ENCODE measurements at regions not wholly inside any gene's neighbourhood (a gene's known extent, or its start where the extent isn't known, plus 50 kb on each side); places are given as distances from the start of the nearest gene placed in this dataset.

- DNase-seq (ENCODE audit: low spot score), result no peak
- in situ Hi-C loops (cut with HindIII; ENCODE audit: low sequenced_read_pairs), result no loop called here
Measured at GRCh38 chr6:141653590-141653989, 479.1 kb upstream of the GJE1 start.

DNA sequence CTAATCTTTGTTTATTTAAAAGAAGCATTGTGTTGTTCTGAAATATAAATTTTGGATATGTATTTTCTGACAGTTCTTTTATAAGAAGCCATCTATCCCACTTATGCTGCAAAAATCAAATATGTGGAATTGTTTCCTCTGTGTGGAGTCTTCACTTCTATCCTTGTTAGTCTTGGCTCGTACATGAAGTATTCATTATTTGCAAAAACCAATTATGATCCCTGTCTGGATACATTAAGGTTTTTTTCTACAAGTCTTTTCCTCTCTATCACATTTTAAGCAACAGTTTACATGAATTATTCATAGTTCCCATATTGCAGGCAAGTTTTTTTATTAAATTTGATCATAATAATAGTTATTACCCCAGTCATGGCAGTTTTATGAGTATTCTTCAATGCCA, 490.8 kb upstream of the GJE1 start:
- in situ Hi-C loops (cut with HindIII; ENCODE audit: low sequenced_read_pairs), result no loop called here
- DNase-seq (ENCODE audit: low spot score), result no peak

GRCh38 chr6:141641406-141641805, 491.3 kb upstream of the GJE1 start:
- DNase-seq (ENCODE audit: low spot score), result no peak
- in situ Hi-C loops (cut with HindIII; ENCODE audit: low sequenced_read_pairs), result no loop called here

DNA sequence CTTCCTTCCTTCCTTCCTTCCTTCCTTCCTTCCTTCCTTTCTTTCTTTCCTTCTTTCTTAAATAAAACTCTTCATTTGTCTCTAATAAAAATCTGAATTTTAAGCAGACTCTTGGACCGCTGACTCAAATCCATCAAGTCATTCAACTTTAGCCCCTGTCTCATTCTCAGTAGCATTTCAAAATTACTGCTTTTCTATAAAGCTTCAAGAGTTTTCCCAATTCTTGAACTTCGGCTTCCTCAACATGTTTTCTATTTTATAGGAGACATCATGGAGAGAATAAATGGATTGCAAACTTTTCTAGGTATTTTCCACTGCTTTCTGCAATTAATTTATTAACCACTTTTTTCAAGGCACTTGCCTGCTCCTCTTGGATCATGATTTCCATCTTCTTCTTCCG, 497.1 kb upstream of the GJE1 start:
- no peak for DNase-seq (ENCODE audit: low spot score)
- in situ Hi-C loops (cut with HindIII; ENCODE audit: low sequenced_read_pairs), result no loop called here

- in situ Hi-C loops (cut with HindIII; ENCODE audit: low sequenced_read_pairs), result no loop called here
- DNase-seq (ENCODE audit: low spot score), result no peak
Measured at GRCh38 chr6:141634269-141634668, 498.5 kb upstream of the GJE1 start.

- in situ Hi-C loops (cut with HindIII; ENCODE audit: low sequenced_read_pairs), result no loop called here
Measured at GRCh38 chr6:141624301-141624700, 508.4 kb upstream of the GJE1 start.

DNA sequence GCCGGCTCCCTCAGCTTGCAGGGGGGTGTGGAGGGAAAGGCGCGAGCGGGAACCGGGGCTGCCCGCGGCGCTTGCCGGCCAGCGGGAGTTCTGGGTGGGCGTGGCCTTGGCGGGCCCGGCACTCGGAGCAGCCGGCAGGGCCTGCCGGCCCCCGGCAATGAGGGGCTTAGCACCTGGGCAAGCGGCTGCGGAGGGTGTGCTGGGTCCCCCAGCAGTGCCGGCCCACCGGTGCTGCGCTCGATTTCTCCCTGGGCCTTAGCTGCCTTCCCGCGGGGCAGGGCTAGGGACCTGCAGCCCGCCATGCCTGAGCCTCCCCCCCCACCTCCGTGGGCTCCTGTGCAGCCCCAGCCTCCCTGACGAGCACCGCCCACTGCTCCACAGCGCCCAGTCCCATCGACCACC, 514.5 kb upstream of the GJE1 start:
- in situ Hi-C loops (cut with HindIII; ENCODE audit: low sequenced_read_pairs), result no loop called here
- DNase-seq (ENCODE audit: low spot score), result no peak

More at GRCh38 chr6:141624301-141624700, 508.4 kb upstream of the GJE1 start:
- no peak for DNase-seq (ENCODE audit: low spot score)

DNA sequence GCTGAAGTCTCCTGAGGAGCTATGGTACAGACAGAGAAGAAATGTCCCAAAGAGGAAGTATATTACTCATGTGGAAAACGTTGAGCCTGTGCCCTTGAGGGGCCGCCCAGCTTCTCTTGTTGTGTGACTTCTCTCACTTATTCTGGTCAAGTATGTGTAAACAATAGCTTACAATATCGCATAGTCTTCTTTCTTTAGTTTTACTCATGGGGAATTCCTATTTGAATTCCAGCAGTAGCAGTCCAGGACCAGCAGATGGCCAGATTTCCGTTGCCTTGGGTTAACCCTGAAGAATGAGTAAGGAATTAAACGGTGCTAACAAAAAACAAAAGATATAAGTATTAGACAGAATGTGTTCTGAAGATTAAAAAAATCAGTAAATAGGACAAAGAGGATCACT, 522.0 kb upstream of the GJE1 start:
- in situ Hi-C loops (cut with HindIII; ENCODE audit: low sequenced_read_pairs), result no loop called here
- DNase-seq (ENCODE audit: low spot score), result no peak

DNA sequence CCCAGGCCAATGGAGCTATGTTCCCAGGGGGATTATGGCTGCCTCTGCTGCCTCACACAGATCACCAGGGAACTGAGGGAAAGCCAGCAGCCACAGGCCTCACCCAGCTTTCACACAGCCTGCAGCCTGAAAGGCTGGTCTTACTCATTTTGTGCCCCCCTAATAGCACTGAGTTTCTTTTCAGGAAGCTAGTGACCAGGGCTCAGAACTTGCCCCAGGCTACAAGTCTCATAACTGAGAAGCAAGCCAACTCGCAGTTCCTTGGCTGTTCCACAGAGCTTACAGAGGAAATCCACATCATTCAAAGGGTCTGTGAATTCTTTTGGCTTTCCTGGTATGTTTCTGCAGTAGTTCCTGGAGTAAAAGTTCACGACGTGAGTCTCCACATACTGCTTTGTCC, 524.8 kb upstream of the GJE1 start:
- in situ Hi-C loops (cut with HindIII; ENCODE audit: low sequenced_read_pairs), result no loop called here
- no peak for DNase-seq (ENCODE audit: low spot score)

DNA sequence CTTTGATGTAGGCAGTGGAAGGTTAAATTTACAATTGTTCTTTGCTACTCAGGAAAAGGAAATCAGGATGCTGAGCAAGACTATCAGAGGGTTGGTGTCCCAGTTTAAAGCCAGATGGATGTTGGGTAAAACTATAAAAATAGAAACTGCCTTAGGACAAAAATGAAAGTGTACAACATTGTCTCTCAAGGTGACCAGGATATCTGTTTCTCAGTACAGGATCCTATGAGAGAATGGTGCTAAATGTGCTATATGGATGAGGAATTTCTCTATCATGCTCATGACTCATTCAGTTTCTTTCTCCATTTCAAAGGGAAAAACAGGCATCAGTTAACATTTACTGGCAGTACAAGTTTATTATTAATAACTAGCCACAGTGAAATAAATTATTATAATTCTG, 534.2 kb upstream of the GJE1 start:
- DNase-seq (ENCODE audit: low spot score), result peak; percentile 11
- in situ Hi-C loops (cut with HindIII; ENCODE audit: low sequenced_read_pairs), result no loop called here

DNA sequence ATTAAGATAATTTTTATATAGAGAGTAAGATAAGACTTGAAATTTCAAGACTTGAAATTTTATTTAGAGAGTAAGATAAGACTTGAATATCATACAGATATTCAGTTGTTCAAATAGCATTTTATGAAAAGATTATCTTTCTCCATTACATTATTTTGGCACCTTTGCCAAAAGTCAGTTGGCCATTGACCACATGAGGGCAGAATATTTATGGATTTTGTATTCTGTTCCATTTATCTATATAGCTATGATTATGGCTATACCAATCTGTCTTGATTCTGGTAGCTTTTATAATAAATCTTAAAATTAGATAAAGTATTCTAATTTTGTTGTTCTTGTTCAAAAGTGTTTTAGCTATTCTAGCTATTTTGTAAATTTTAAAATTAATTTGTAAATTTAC, 537.9 kb upstream of the GJE1 start:
- in situ Hi-C loops (cut with HindIII; ENCODE audit: low sequenced_read_pairs), result no loop called here
- no peak for DNase-seq (ENCODE audit: low spot score)

DNA sequence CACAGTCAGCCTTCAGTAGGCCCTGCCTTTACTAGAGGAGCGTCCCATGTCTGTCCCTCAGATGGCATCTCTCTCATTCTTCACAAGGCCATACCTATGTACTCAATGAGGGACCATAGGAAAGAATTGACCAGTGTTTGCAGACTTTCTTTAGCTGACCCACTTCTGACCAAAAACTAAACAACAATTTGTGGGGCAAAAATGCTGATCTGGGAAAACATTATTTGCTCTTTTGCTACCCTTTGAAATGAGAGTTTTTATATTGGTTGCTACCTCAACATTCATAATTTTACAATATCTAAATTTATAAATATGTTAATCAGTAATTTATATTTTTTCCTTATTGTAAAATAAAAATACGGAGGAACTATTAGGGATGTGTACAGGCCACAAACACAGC, 539.4 kb upstream of the GJE1 start:
- in situ Hi-C loops (cut with HindIII; ENCODE audit: low sequenced_read_pairs), result no loop called here
- no peak for DNase-seq (ENCODE audit: low spot score)

- in situ Hi-C loops (cut with HindIII; ENCODE audit: low sequenced_read_pairs), result no loop called here
- DNase-seq (ENCODE audit: low spot score), result no peak
Measured at GRCh38 chr6:141587482-141588266, 545.1 kb upstream of the GJE1 start.

DNA sequence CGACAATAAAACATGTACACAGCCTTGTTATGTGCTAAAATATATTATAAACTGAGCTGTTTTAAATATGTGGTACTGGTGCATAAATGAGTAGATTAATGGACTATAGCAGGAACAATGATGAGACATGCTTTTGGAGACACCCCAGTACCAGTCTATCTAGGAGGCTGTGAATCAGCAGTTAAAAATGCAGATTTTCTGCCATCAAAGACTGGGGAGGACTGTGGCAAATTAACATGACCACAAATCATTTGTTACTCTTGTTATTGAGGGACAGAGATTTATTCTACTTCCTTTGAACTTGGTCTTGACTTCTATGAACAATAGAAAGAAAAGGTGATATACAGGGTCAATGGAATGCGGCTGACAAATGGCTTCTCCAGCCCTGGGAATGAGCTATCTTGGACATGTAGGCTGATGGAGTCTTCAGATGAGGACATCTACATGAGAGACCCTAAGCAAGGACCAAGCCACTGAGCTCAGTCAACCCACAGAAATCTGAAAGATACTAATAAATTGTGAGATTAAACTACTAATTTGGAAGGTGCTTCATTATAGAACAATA, 551.7 kb upstream of the GJE1 start:
- in situ Hi-C loops (cut with HindIII; ENCODE audit: low sequenced_read_pairs), result no loop called here
- no peak for DNase-seq (ENCODE audit: low spot score)

GRCh38 chr6:141580131-141580530, 552.6 kb upstream of the GJE1 start:
- in situ Hi-C loops (cut with HindIII; ENCODE audit: low sequenced_read_pairs), result no loop called here
- DNase-seq (ENCODE audit: low spot score), result no peak

DNA sequence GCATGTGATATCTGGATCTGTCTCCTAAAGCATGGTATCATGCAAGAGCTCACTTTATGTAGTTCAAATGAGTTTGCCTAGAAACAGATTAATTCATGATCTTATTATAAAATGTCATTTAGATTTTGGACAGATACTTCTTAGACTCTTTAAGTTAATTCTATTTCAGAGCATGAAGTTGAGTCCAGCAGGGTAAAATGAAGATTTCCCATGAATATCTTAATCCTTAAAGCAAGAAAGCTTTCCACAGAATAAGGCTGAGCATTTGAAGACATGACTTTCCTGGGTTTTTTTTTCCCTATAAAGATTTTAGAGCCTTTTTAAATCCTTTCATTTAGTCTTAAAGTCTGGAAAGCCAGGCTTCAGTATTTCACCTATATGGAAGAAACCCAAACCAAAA, 556.0 kb upstream of the GJE1 start:
- no peak for DNase-seq (ENCODE audit: low spot score)
- in situ Hi-C loops (cut with HindIII; ENCODE audit: low sequenced_read_pairs), result no loop called here

DNA sequence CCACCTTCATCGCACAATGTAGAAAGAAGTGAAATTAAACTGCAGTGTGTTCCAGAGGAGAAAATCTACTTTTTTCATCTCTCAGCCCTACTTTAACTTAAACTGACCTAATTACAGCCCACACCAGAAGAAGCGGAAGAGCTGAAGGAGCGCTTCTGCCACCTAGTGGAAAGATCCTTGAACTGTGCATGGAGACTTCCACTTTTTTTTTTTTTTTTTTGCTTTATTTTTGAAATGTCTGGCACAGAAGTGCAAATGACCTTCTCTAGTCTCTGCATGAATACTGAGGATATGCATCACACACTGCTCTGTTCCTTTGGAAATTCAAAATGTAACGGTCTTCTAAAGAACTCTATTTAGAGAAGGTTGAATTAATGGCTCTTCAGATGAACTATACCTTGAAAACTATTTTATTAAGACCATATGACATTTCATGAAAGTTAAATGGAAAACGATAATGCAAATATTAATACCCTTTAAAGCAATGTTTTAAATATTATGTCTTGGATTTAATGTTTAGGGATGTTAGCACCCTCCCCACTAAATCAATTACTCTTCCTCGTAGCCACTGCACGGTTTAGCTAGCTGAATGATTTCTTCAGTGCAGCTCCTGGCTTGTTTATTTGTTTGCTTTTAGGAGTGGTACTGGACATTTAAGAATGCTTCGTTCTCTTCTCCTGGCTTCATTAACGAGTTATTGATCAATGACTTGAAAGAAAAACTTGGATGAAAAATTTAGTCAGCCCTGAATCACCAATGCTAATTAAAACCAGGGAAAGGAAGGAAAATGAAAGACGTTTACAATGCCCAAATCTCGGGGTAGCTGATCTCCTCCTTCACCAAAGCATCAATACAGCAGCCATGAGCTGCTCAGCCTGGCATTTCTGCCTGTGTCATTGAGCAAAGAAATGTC, 569.6 kb upstream of the GJE1 start:
- in situ Hi-C loops (cut with HindIII; ENCODE audit: low sequenced_read_pairs), result no loop called here
- peak; percentile 84 for DNase-seq (ENCODE audit: low spot score)

GRCh38 chr6:141562186-141562811, 570.4 kb upstream of the GJE1 start:
- in situ Hi-C loops (cut with HindIII; ENCODE audit: low sequenced_read_pairs), result no loop called here
- DNase-seq (ENCODE audit: low spot score), result peak; percentile 34

DNA sequence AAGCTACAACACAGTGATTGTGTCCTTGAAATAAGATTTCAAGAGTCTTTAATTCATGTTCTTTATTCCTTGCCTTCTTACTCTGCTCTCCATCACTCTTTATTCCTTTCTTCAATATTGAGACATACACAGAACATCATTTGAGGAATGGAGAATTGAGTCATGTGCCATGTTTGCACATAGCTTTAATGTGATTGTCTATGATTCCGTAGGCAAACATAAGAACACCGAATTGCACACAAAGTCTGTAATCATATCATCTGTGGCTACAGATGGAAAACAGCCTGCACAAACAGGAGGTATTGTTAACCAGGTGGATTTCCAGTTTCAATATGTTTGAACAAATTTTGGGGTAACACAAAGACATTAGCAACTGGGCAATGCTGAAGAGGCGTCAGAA, 571.6 kb upstream of the GJE1 start:
- in situ Hi-C loops (cut with HindIII; ENCODE audit: low sequenced_read_pairs), result no loop called here
- DNase-seq (ENCODE audit: low spot score), result no peak

DNA sequence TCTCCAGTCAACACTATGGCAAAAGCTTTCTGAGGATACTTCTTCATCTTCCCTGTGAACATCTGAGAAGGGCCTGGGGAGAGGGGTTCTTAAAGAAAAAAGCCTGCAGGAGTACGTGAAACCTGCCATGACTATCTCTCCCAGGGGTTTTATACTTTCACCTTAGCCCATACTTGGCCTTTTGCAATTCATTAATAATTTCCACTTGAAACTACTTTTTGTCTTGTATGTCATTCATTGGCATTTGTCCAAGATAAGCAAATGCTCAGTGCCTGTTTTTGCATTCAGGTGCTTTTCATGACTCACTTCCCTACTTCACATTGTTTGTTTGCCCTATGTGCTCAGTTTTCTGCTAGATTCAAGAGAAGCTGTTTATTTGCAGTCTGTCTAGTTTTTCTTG, 580.3 kb upstream of the GJE1 start:
- in situ Hi-C loops (cut with HindIII; ENCODE audit: low sequenced_read_pairs), result no loop called here
- no peak for DNase-seq (ENCODE audit: low spot score)
